ENCODE measurements at regions not wholly inside any gene's neighbourhood (a gene's known extent, or its start where the extent isn't known, plus 50 kb on each side); places are given as distances from the start of the nearest gene placed in this dataset.

DNA sequence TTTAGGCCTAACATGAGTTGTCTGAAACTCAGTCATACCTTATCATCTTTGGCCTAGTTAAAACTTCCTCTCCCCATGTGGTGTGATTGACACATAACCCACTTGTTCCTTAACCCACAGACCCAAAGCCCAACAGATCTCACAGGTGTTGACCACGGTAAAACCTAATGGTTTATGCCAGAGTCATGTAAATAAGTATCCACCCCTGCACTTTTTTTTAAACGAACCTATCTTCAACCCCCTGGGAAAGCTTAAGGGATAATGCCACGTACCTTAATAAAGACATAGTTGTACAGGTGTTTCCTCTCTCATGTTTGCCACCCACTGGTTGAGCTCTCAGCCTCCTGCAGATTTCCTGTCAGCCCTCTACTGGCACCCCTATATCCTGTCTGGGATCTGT is 709.3 kb upstream of the CCDC179 start:
- TF ChIP-seq, protein P1, sequence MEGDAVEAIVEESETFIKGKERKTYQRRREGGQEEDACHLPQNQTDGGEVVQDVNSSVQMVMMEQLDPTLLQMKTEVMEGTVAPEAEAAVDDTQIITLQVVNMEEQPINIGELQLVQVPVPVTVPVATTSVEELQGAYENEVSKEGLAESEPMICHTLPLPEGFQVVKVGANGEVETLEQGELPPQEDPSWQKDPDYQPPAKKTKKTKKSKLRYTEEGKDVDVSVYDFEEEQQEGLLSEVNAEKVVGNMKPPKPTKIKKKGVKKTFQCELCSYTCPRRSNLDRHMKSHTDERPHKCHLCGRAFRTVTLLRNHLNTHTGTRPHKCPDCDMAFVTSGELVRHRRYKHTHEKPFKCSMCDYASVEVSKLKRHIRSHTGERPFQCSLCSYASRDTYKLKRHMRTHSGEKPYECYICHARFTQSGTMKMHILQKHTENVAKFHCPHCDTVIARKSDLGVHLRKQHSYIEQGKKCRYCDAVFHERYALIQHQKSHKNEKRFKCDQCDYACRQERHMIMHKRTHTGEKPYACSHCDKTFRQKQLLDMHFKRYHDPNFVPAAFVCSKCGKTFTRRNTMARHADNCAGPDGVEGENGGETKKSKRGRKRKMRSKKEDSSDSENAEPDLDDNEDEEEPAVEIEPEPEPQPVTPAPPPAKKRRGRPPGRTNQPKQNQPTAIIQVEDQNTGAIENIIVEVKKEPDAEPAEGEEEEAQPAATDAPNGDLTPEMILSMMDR (conservative IDR thresholded peaks at IDR 0.05 in 1 of 2, IDR thresholded peaks at IDR 0.05 in 1 of 2; ENCODE audit: low read depth in 1 of 2, low read length in 2 of 2): no peak
- no peak for TF ChIP-seq EZH2 (IDR thresholded peaks at IDR 0.05; ENCODE audit: low read length, missing control alignments)
